H1 (cell line): ENCODE measurements at regions not wholly inside any gene's neighbourhood (a gene's known extent, or its start where the extent isn't known, plus 50 kb on each side); places are given as distances from the start of the nearest gene placed in this dataset.

Source experiments
- BACH1 ChIP-seq: IDR thresholded peaks from 2 replicates; pipeline ENCODE4 v1.6.1; 2012; ENCODE audit warnings: low read length, improper control_type of control experiment
- CHD1 ChIP-seq: IDR thresholded peaks from 2 replicates; pipeline ENCODE4 v1.6.1; 2012; ENCODE audit warnings: low read depth, low read length, improper control_type of control experiment
- CTBP2 ChIP-seq: IDR thresholded peaks from 2 replicates; pipeline ENCODE4 v1.7.0; 2011; ENCODE audit warnings: borderline replicate concordance, mild to moderate bottlenecking, moderate library complexity, mixed read lengths, low read length; ENCODE audit not compliant: insufficient read depth, insufficient read length
- EP300 ChIP-seq, 2 experiments: IDR thresholded peaks; 1 replicate in 1 of 2; 2 replicates in 1 of 2; pipeline ENCODE4 v1.6.1; 2011 to 2012; ENCODE audit warnings: low read depth in 2 of 2, low read length in 2 of 2, mild to moderate bottlenecking in 2 of 2, borderline replicate concordance in 1 of 2, inconsistent platforms in 1 of 2, moderate library complexity in 1 of 2
- RAD21 ChIP-seq, 2 experiments: IDR thresholded peaks in 1 of 2; conservative IDR thresholded peaks in 1 of 2; 2 replicates each; pipeline ENCODE4 v1.6.1; 2011; ENCODE audit warnings: low read depth in 2 of 2, low read length in 2 of 2, improper control_type of control experiment in 1 of 2, inconsistent platforms in 1 of 2, mild to moderate bottlenecking in 1 of 2, moderate library complexity in 1 of 2
- RXRA ChIP-seq: IDR thresholded peaks from 2 replicates; pipeline ENCODE4 v1.6.1; 2011; ENCODE audit warnings: low read depth, mild to moderate bottlenecking, low read length, moderate library complexity; ENCODE audit not compliant: insufficient read depth
- TBP ChIP-seq: IDR thresholded peaks from 2 replicates; pipeline ENCODE4 v1.6.1; 2011; ENCODE audit warnings: low read depth, low read length, improper control_type of control experiment
- TF ChIP-seq, protein P1 (sequence below): fragments of 300-600 bp; sonication (generic); IDR thresholded peaks from 2 replicates; pipeline ENCODE4 v1.7.1; 2012; ENCODE audit warnings: low read length, moderate library complexity, mild to moderate bottlenecking, inconsistent platforms; ENCODE audit not compliant: insufficient replicate concordance

DNA sequence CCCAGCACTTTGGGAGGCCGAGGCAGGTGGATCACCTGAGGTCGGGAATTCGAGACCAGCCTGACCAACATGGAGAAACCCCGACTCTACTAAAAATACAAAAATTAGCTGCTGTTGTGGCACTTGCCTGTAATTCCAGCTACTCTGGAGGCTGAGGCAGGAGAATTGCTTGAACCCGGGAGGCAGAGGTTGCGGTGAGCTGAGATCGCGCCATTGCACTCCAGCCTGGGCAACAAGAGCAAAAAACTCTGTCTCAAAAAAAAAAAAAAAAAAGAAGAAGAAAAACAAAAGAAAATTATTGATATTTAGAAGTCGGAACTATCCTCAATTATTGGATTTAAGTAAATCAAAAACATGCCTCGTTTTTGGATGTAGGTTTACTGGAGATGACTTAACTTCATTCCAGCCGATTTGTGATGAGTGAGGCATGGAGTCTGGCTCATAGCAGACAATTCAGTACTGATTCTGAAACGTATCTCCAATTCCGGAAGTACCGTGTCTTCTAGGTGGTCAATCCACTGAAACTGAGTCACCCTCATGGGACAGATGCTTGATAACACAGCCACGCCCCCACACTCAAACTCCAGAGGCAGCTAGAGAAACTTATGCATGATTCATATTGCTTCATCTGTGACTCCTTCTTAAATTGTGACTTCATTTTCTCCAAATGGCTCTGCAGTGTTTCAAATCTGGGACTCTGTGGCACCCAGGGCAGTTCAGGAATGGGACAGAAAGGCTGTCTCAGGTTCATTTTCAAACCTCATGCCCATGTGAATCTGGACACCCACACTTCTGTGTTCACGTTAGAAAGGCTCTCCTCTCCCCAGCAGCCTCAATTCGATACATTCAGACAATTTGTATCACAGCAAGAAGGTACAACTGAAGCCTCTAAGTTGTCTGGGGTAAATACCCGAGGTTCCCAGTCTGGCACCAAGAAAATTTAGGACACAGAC is 110.4 kb upstream of the ARMC2 start (continued):
- TF ChIP-seq, protein P1, sequence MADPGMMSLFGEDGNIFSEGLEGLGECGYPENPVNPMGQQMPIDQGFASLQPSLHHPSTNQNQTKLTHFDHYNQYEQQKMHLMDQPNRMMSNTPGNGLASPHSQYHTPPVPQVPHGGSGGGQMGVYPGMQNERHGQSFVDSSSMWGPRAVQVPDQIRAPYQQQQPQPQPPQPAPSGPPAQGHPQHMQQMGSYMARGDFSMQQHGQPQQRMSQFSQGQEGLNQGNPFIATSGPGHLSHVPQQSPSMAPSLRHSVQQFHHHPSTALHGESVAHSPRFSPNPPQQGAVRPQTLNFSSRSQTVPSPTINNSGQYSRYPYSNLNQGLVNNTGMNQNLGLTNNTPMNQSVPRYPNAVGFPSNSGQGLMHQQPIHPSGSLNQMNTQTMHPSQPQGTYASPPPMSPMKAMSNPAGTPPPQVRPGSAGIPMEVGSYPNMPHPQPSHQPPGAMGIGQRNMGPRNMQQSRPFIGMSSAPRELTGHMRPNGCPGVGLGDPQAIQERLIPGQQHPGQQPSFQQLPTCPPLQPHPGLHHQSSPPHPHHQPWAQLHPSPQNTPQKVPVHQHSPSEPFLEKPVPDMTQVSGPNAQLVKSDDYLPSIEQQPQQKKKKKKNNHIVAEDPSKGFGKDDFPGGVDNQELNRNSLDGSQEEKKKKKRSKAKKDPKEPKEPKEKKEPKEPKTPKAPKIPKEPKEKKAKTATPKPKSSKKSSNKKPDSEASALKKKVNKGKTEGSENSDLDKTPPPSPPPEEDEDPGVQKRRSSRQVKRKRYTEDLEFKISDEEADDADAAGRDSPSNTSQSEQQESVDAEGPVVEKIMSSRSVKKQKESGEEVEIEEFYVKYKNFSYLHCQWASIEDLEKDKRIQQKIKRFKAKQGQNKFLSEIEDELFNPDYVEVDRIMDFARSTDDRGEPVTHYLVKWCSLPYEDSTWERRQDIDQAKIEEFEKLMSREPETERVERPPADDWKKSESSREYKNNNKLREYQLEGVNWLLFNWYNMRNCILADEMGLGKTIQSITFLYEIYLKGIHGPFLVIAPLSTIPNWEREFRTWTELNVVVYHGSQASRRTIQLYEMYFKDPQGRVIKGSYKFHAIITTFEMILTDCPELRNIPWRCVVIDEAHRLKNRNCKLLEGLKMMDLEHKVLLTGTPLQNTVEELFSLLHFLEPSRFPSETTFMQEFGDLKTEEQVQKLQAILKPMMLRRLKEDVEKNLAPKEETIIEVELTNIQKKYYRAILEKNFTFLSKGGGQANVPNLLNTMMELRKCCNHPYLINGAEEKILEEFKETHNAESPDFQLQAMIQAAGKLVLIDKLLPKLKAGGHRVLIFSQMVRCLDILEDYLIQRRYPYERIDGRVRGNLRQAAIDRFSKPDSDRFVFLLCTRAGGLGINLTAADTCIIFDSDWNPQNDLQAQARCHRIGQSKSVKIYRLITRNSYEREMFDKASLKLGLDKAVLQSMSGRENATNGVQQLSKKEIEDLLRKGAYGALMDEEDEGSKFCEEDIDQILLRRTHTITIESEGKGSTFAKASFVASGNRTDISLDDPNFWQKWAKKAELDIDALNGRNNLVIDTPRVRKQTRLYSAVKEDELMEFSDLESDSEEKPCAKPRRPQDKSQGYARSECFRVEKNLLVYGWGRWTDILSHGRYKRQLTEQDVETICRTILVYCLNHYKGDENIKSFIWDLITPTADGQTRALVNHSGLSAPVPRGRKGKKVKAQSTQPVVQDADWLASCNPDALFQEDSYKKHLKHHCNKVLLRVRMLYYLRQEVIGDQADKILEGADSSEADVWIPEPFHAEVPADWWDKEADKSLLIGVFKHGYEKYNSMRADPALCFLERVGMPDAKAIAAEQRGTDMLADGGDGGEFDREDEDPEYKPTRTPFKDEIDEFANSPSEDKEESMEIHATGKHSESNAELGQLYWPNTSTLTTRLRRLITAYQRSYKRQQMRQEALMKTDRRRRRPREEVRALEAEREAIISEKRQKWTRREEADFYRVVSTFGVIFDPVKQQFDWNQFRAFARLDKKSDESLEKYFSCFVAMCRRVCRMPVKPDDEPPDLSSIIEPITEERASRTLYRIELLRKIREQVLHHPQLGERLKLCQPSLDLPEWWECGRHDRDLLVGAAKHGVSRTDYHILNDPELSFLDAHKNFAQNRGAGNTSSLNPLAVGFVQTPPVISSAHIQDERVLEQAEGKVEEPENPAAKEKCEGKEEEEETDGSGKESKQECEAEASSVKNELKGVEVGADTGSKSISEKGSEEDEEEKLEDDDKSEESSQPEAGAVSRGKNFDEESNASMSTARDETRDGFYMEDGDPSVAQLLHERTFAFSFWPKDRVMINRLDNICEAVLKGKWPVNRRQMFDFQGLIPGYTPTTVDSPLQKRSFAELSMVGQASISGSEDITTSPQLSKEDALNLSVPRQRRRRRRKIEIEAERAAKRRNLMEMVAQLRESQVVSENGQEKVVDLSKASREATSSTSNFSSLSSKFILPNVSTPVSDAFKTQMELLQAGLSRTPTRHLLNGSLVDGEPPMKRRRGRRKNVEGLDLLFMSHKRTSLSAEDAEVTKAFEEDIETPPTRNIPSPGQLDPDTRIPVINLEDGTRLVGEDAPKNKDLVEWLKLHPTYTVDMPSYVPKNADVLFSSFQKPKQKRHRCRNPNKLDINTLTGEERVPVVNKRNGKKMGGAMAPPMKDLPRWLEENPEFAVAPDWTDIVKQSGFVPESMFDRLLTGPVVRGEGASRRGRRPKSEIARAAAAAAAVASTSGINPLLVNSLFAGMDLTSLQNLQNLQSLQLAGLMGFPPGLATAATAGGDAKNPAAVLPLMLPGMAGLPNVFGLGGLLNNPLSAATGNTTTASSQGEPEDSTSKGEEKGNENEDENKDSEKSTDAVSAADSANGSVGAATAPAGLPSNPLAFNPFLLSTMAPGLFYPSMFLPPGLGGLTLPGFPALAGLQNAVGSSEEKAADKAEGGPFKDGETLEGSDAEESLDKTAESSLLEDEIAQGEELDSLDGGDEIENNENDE, result no peak
- no peak for TF ChIP-seq BACH1
- TF ChIP-seq RXRA, result no peak
- no peak for TF ChIP-seq TBP
- no peak for TF ChIP-seq EP300 (IDR thresholded peaks at IDR 0.05; ENCODE audit: borderline replicate concordance in 1 of 2, low read depth in 2 of 2, low read length in 2 of 2)
- no peak for TF ChIP-seq CTBP2
- TF ChIP-seq RAD21 (IDR thresholded peaks at IDR 0.05 in 1 of 2, conservative IDR thresholded peaks at IDR 0.05 in 1 of 2; ENCODE audit: low read depth in 2 of 2, low read length in 2 of 2), result no peak
- no peak for TF ChIP-seq CHD1
